H1 (cell line): ENCODE measurements at regions not wholly inside any gene's neighbourhood (a gene's known extent, or its start where the extent isn't known, plus 50 kb on each side); places are given as distances from the start of the nearest gene placed in this dataset.

Source experiments
- CTCF ChIA-PET: fragments of 300-600 bp; sonication (Branson Sonifier 250); formaldehyde crosslinking; loops from one replicate; lab custom pipeline; 2021; ENCODE audit not compliant: partially characterized antibody; lab: Charles Lee
- POLR2A ChIA-PET: fragments of 300-600 bp; sonication (Branson Sonifier 250); formaldehyde crosslinking; loops from one replicate; lab custom pipeline; 2021; ENCODE audit warnings: inconsistent platforms; ENCODE audit not compliant: partially characterized antibody; lab: Charles Lee
- DNase-seq, 2 experiments: peaks; one replicate each; pipeline versions ENCODE4 v3.0.0 to v3.0.0-alpha.2; 2010 to 2022; ENCODE audit warnings: low spot score in 2 of 2, low read depth in 1 of 2, mixed read lengths in 1 of 2
- FAIRE-seq: peaks from 2 replicates; lab custom pipeline; 2011; peaks lifted over from hg19 to GRCh38; lab: Jason Lieb, UNC
- H2AFZ ChIP-seq: 2 replicates; pipeline ENCODE4 v1.8.1; 2012; ENCODE audit warnings: low read length, inconsistent platforms
- H2AK5ac ChIP-seq: 2 replicates; pipeline ENCODE4 v1.6.1; 2013; ENCODE audit warnings: low read depth, low read length
- H2BK120ac ChIP-seq: replicated peaks from 2 replicates; pipeline ENCODE3; 2013; ENCODE audit warnings: low read depth, low read length, inconsistent platforms
- H2BK12ac ChIP-seq: 2 replicates; pipeline ENCODE4 v1.6.1; 2013; ENCODE audit warnings: low read depth, low read length
- H2BK15ac ChIP-seq: 2 replicates; pipeline ENCODE4 v1.6.1; 2013; ENCODE audit warnings: low read length
- H2BK20ac ChIP-seq: 2 replicates; pipeline ENCODE4 v1.6.1; 2013; ENCODE audit warnings: low read length
- H2BK5ac ChIP-seq: 2 replicates; pipeline ENCODE4 v1.6.1; 2013; ENCODE audit warnings: low read depth, low read length
- H3K14ac ChIP-seq: 2 replicates; pipeline ENCODE4 v1.6.1; 2013; ENCODE audit warnings: inconsistent platforms; ENCODE audit not compliant: insufficient read length
- H3K18ac ChIP-seq: 2 replicates; pipeline ENCODE4 v1.6.1; 2013; ENCODE audit warnings: low read length; ENCODE audit errors: extremely low read depth
- H3K23ac ChIP-seq: 2 replicates; pipeline ENCODE4 v1.6.1; 2013; ENCODE audit warnings: inconsistent platforms; ENCODE audit not compliant: insufficient read length
- H3K23me2 ChIP-seq: 2 replicates; pipeline ENCODE4 v1.6.1; 2013; ENCODE audit warnings: low read depth, low read length
- H3K27ac ChIP-seq: 2 replicates; pipeline ENCODE4 v1.6.1; 2011; ENCODE audit warnings: low read depth, low read length, inconsistent platforms
- H3K27me3 ChIP-seq, 4 experiments: replicated peaks in 1 of 4; 1 replicate in 1 of 4; 2 replicates in 3 of 4; pipeline versions ENCODE4 v1.6.1 to v1.8.1; 2011 to 2013; ENCODE audit warnings: low read length in 3 of 4, mild to moderate bottlenecking in 3 of 4, inconsistent platforms in 2 of 4, mixed read lengths in 2 of 4, moderate library complexity in 1 of 4; ENCODE audit not compliant: control insufficient read depth in 3 of 4, insufficient read depth in 3 of 4; ENCODE audit errors: extremely low read depth in 1 of 4
- H3K36me3 ChIP-seq, 4 experiments: 2 replicates each; pipeline versions ENCODE4 v1.6.1 to v1.8.1; 2011 to 2013; ENCODE audit warnings: mild to moderate bottlenecking in 4 of 4, low read length in 3 of 4, moderate library complexity in 2 of 4, control low read depth in 1 of 4, inconsistent platforms in 1 of 4; ENCODE audit not compliant: insufficient read depth in 4 of 4, control insufficient read depth in 2 of 4
- H3K4ac ChIP-seq: replicated peaks from 2 replicates; pipeline ENCODE3; 2013; ENCODE audit warnings: low read length, low read depth, mixed read lengths, inconsistent platforms; ENCODE audit not compliant: insufficient read length
- H3K4me1 ChIP-seq, 4 experiments: replicated peaks in 1 of 4; 1 replicate in 1 of 4; 2 replicates in 3 of 4; pipeline versions ENCODE4 v1.6.1 to v1.8.1; 2011 to 2013; ENCODE audit warnings: low read length in 3 of 4, inconsistent platforms in 2 of 4, mixed read lengths in 1 of 4; ENCODE audit not compliant: insufficient read depth in 4 of 4, control insufficient read depth in 3 of 4
- H3K4me2 ChIP-seq, 2 experiments: 2 replicates each; pipeline versions ENCODE4 v1.6.1 to v1.8.1; 2011 to 2013; ENCODE audit warnings: low read depth in 2 of 2, low read length in 2 of 2, control low read depth in 1 of 2, inconsistent platforms in 1 of 2, mild to moderate bottlenecking in 1 of 2; ENCODE audit not compliant: insufficient read depth in 1 of 2
- H3K4me3 ChIP-seq, 4 experiments: fragments of 200-600, 300-600 bp in 1 of 4; sonication (generic), shearing (Covaris generic), sonication (Bioruptor Twin) in 1 of 4; 2 replicates each; pipeline versions ENCODE4 v1.5.1 to v1.8.1; 2011 to 2016; ENCODE audit warnings: low read length in 4 of 4, low read depth in 3 of 4, control low read depth in 2 of 4, inconsistent platforms in 2 of 4, mild to moderate bottlenecking in 2 of 4, mixed read lengths in 1 of 4, moderate library complexity in 1 of 4; ENCODE audit not compliant: insufficient read depth in 2 of 4; ENCODE audit errors: extremely low read depth in 1 of 4
- H3K56ac ChIP-seq: replicated peaks from 2 replicates; pipeline ENCODE3; 2013; ENCODE audit warnings: low read depth, mild to moderate bottlenecking, mixed read lengths, low read length, inconsistent platforms; ENCODE audit not compliant: insufficient read length
- H3K79me1 ChIP-seq: 2 replicates; pipeline ENCODE4 v1.6.1; 2013; ENCODE audit warnings: low read depth, low read length, control low read depth
- H3K79me2 ChIP-seq, 2 experiments: 2 replicates each; pipeline versions ENCODE4 v1.6.1 to v1.8.1; 2012 to 2013; ENCODE audit warnings: low read length in 2 of 2, mild to moderate bottlenecking in 2 of 2, inconsistent platforms in 1 of 2; ENCODE audit not compliant: insufficient read depth in 2 of 2, control insufficient read depth in 1 of 2
- H3K9ac ChIP-seq, 4 experiments: replicated peaks in 1 of 4; 1 replicate in 1 of 4; 2 replicates in 3 of 4; pipeline versions ENCODE4 v1.6.1 to v1.8.1; 2011 to 2013; ENCODE audit warnings: low read depth in 3 of 4, low read length in 3 of 4, control low read depth in 2 of 4, mild to moderate bottlenecking in 2 of 4, moderate library complexity in 2 of 4, inconsistent platforms in 1 of 4; ENCODE audit errors: extremely low read depth in 1 of 4
- H3K9me3 ChIP-seq, 2 experiments: 2 replicates each; pipeline versions ENCODE4 v1.6.1 to v1.8.1; 2012 to 2013; ENCODE audit warnings: mild to moderate bottlenecking in 2 of 2, moderate library complexity in 2 of 2, control low read depth in 1 of 2, inconsistent platforms in 1 of 2, low read depth in 1 of 2, low read length in 1 of 2, mixed read lengths in 1 of 2; ENCODE audit not compliant: insufficient read depth in 2 of 2
- H4K20me1 ChIP-seq, 2 experiments: replicated peaks in 1 of 2; 2 replicates each; pipeline versions ENCODE3 to v1.8.1; 2011 to 2013; ENCODE audit warnings: inconsistent platforms in 2 of 2, low read length in 2 of 2, mild to moderate bottlenecking in 1 of 2; ENCODE audit not compliant: insufficient read depth in 2 of 2, control insufficient read depth in 1 of 2
- H4K5ac ChIP-seq: 2 replicates; pipeline ENCODE4 v1.6.1; 2013; ENCODE audit warnings: low read length, low read depth, mixed read lengths, inconsistent platforms; ENCODE audit not compliant: insufficient read length
- H4K8ac ChIP-seq: 2 replicates; pipeline ENCODE4 v1.8.0; 2013; ENCODE audit warnings: mild to moderate bottlenecking, moderate library complexity, low read length, inconsistent platforms; ENCODE audit not compliant: insufficient read depth; ENCODE audit errors: extremely low read depth
- H4K91ac ChIP-seq: replicated peaks from 2 replicates; pipeline ENCODE3; 2013; ENCODE audit warnings: low read length, mixed read lengths, inconsistent platforms; ENCODE audit not compliant: insufficient read length
- ATF3 ChIP-seq: IDR thresholded peaks from 2 replicates; pipeline ENCODE4 v1.6.1; 2011; ENCODE audit warnings: low read depth, mild to moderate bottlenecking, low read length; ENCODE audit not compliant: insufficient read depth
- CREB1 ChIP-seq: IDR thresholded peaks from 2 replicates; pipeline ENCODE4 v1.6.1; 2012; ENCODE audit warnings: inconsistent platforms
- CTBP2 ChIP-seq: IDR thresholded peaks from 2 replicates; pipeline ENCODE4 v1.7.0; 2011; ENCODE audit warnings: borderline replicate concordance, mild to moderate bottlenecking, moderate library complexity, mixed read lengths, low read length; ENCODE audit not compliant: insufficient read depth, insufficient read length
- EZH2 ChIP-seq: fragments of 200-600 bp; sonication (generic); IDR thresholded peaks from 2 replicates; pipeline ENCODE4 v1.7.1; 2012; ENCODE audit warnings: low read depth, mild to moderate bottlenecking, moderate library complexity, low read length, inconsistent platforms; ENCODE audit not compliant: severe bottlenecking
- KDM5A ChIP-seq: fragments of 200-600 bp; IDR thresholded peaks from 2 replicates; pipeline ENCODE4 v1.7.1; 2012; ENCODE audit warnings: mild to moderate bottlenecking, low read length, inconsistent platforms, mixed read lengths
- MAFK ChIP-seq: IDR thresholded peaks from 2 replicates; pipeline ENCODE4 v1.6.1; 2012; ENCODE audit warnings: low read depth, mild to moderate bottlenecking, improper control_type of control experiment, low read length
- RAD21 ChIP-seq, 2 experiments: IDR thresholded peaks in 1 of 2; conservative IDR thresholded peaks in 1 of 2; 2 replicates each; pipeline ENCODE4 v1.6.1; 2011; ENCODE audit warnings: low read depth in 2 of 2, low read length in 2 of 2, improper control_type of control experiment in 1 of 2, inconsistent platforms in 1 of 2, mild to moderate bottlenecking in 1 of 2, moderate library complexity in 1 of 2
- RNF2 ChIP-seq: fragments of 200-900, 300-1000 bp; sonication (generic); IDR thresholded peaks from 2 replicates; pipeline ENCODE4 v1.7.1; 2016; ENCODE audit warnings: borderline replicate concordance, low read depth, mild to moderate bottlenecking, antibody characterized with exemption, low read length; ENCODE audit not compliant: poor library complexity, severe bottlenecking; ENCODE audit errors: missing control alignments
- SAP30 ChIP-seq: fragments of 300-600 bp; sonication (generic); IDR thresholded peaks from 2 replicates; pipeline ENCODE4 v1.7.1; 2012; ENCODE audit warnings: low read length, moderate library complexity, mild to moderate bottlenecking, inconsistent platforms; ENCODE audit not compliant: insufficient read depth, insufficient replicate concordance
- SIRT6 ChIP-seq: IDR thresholded peaks from one replicate; pipeline ENCODE4 v1.7.1; 2012; ENCODE audit warnings: low read length, inconsistent platforms
- SIX5 ChIP-seq: IDR thresholded peaks from 2 replicates; pipeline ENCODE4 v1.6.1; 2011; ENCODE audit warnings: mild to moderate bottlenecking, low read depth, low read length
- SP4 ChIP-seq: IDR thresholded peaks from 2 replicates; pipeline ENCODE4 v1.6.1; 2012; ENCODE audit warnings: low read length, inconsistent platforms
- SUZ12 ChIP-seq: fragments of 200-600 bp; sonication (generic); IDR thresholded peaks from 2 replicates; pipeline ENCODE4 v1.6.1; 2012; ENCODE audit warnings: mild to moderate bottlenecking, inconsistent platforms, low read length, moderate library complexity, mixed read lengths
- TAF1 ChIP-seq: IDR thresholded peaks from 2 replicates; pipeline ENCODE4 v1.6.1; 2011; ENCODE audit warnings: mild to moderate bottlenecking, low read depth, low read length
- YY1 ChIP-seq: IDR thresholded peaks from 2 replicates; pipeline ENCODE4 v1.6.1; 2011; ENCODE audit warnings: low read depth, mild to moderate bottlenecking, low read length
- WGBS, 2 experiments: shearing (Covaris generic) in 1 of 2; methylation state at CpG; one replicate each; pipeline versions ENCODE4 v1.1.6 to v1.1.7; 2013 to 2015; ENCODE audit warnings: low lambda C conversion rate in 2 of 2, mixed read lengths in 2 of 2, inconsistent platforms in 1 of 2, low coverage in 1 of 2, missing lambda C conversion rate in 1 of 2; ENCODE audit not compliant: insufficient replicate concordance in 2 of 2, insufficient coverage in 1 of 2, insufficient read length in 1 of 2; ENCODE audit errors: extremely low coverage in 1 of 2, missing lambda C conversion rate in 1 of 2; 5-methylcytosine and 5-hydroxymethylcytosine counted together

- ChIA-PET CTCF (no interaction called here), POLR2A (no interaction called here)
- Histone ChIP-seq H3K9ac (no peak overlapping the region), H3K4ac (no peak overlapping the region), H3K23ac (no peak overlapping the region), H2AK5ac (no peak overlapping the region), H3K79me1 (no peaks in the 10 kb centered on the region), H4K20me1 (no peaks in the 10 kb centered on the region), H3K23me2 (no peaks in the 10 kb centered on the region), H3K79me2 (no peaks in the 10 kb centered on the region), H3K14ac (no peak overlapping the region), H3K4me1 (no peaks in the 10 kb centered on the region), H3K27me3 (no peaks in the 10 kb centered on the region), H3K4me3 (no peak overlapping the region), H3K36me3 (no peaks in the 10 kb centered on the region), H3K18ac (no peak overlapping the region), H4K8ac (no peak overlapping the region), H3K4me2 (no peak overlapping the region), H3K27ac (no peak overlapping the region), H3K9me3 (peaks cover 0 to 8% of the 10 kb centered on the region in 2 experiments; a peak in 1 of 4 replicates), H4K5ac (no peak overlapping the region), H2BK15ac (no peak overlapping the region), H2BK5ac (no peak overlapping the region), H2BK12ac (no peak overlapping the region), H4K91ac (no peak overlapping the region), H2BK120ac (no peak overlapping the region), H3K56ac (no peak overlapping the region), H2AFZ (no peak overlapping the region), H2BK20ac (no peak overlapping the region)
- 89% methylated on average over 5 of the region's 5 CpGs; no CpG with 5 or more reads in 1 of the 2 experiments for WGBS, 2 experiments
- FAIRE-seq = no peak
- no peak for DNase-seq
- no peak for TF ChIP-seq SIRT6
- TF ChIP-seq SUZ12 = no peak
- no peak for TF ChIP-seq CREB1
- TF ChIP-seq SAP30 = no peak
- TF ChIP-seq CTBP2 = no peak
- no peak for TF ChIP-seq MAFK
- TF ChIP-seq TAF1 = no peak
- TF ChIP-seq RAD21 (IDR thresholded peaks at IDR 0.05 in 1 of 2, conservative IDR thresholded peaks at IDR 0.05 in 1 of 2; ENCODE audit: low read depth in 2 of 2, low read length in 2 of 2) = no peak
- TF ChIP-seq RNF2 = no peak
- no peak for TF ChIP-seq KDM5A
- no peak for TF ChIP-seq SIX5
- no peak for TF ChIP-seq EZH2
- no peak for TF ChIP-seq YY1
- no peak for TF ChIP-seq SP4
- no peak for TF ChIP-seq ATF3
Measured at GRCh38 chr3:28066020-28066419, 175.4 kb upstream of the CMC1 start.
